B cell (primary cell): ENCODE measurements at regions not wholly inside any gene's neighbourhood (a gene's known extent, or its start where the extent isn't known, plus 50 kb on each side); places are given as distances from the start of the nearest gene placed in this dataset.

Source experiments
- CTCF ChIP-seq: fragments of 200-600 bp; IDR thresholded peaks from one replicate; pipeline ENCODE4 v1.8.0; 2022; ENCODE audit warnings: antibody characterized with exemption, mild to moderate bottlenecking
- EZH2 ChIP-seq: IDR thresholded peaks from 2 replicates; pipeline ENCODE4 v1.6.1; 2012; ENCODE audit warnings: borderline replicate concordance, low read depth, mild to moderate bottlenecking, moderate library complexity, low read length; ENCODE audit not compliant: insufficient read depth, poor library complexity, severe bottlenecking

- TF ChIP-seq EZH2 (no peak), CTCF (no peak)
These were observed 207.7 kb upstream of the PLEKHG7 start for GRCh38 chr12:92495108-92495507.
